Jurkat, Clone E6-1 (cell line): ENCODE measurements at regions not wholly inside any gene's neighbourhood (a gene's known extent, or its start where the extent isn't known, plus 50 kb on each side); places are given as distances from the start of the nearest gene placed in this dataset.
A peak's percentile ranks its signal among the peaks of the same experiment; 100 is the strongest.

ENCODE experiments used
- DNase-seq: peaks from one replicate; pipeline ENCODE4 v3.0.0-alpha.2; 2011; ENCODE audit warnings: low read depth, low spot score
- H3K4me3 ChIP-seq: 2 replicates; pipeline ENCODE4 v1.5.1; 2011; ENCODE audit warnings: mild to moderate bottlenecking, low read length, control low read depth, moderate library complexity

DNA sequence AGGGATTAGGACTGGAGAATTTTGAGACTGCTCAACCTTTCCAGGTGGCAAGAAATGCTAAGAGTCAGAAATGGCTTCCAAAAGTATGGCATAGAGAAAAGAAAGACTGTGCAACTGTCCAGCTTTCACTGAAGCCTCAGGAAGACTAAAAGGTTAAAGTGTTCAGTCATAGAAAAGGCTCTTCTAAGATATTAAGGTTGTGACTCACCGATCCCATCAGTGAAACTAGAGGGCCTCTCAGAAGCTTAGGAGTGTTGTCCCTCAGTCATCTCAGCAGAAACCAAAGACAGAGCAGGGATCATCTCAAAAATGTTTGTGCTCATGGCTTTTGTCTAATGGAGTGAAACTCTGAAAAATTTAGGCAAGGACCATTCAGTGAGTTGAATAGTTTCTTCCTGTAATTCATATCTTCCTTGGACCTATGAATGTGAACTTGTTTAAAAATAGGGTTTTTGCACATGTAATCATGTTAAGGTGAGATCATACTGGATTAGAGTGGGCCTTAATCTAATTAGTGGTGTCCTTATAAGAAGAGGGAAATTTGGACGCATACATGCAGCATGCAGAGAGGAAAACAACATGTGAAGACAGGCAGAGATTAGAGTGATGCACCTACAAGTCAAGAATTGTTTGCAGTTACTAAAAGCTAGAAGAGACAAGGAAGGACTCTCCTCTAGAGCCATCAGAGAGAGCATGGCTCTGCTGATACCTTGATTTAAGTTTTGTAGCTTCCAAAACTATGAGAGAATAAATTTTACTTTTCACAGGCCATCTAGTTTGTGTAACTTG, 71.3 kb downstream of the RPE65 start:
- no peak for DNase-seq
- H3K4me3 ChIP-seq, result no peak overlapping the region

DNA sequence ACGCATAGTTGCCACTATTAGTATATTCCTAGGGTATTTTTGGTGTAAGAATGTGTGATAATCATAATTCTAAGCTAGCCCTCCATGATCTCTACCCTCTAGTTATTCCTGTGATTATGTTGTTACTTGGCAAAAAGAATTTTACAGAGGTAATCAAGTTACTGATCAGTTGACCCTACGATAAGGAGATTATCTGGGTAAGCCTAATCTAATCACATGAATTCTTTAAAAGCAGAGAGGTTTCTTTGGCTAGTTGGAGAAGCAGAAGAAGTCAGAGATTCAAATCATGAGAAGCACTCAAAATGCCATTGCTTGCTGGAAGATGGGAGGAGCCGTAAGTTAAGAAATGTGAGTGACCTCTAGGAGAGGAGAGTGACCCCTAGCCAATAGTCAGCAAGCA, 72.7 kb downstream of the RPE65 start:
- DNase-seq, result no peak
- H3K4me3 ChIP-seq, result no peak overlapping the region

DNA sequence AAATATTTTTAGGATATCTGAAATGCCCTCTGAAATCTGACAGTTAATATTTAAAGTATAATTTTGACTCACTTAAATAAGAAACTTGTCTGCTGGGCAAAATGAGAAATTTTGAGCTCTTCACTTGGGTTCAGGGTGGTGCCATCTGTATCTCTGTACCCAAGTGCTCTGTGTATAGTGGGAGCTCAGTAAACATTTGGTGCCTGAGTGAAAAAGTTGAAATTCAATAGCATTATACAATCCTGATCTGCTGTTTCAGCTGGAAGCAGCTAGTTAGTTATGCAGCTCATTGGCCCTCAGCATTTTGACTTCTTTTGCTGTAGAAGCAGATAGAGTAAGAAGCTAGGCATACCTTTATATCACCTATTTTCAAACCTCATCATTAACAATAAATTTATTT, 73.3 kb downstream of the RPE65 start:
- no peak overlapping the region for H3K4me3 ChIP-seq
- DNase-seq, result no peak

DNA sequence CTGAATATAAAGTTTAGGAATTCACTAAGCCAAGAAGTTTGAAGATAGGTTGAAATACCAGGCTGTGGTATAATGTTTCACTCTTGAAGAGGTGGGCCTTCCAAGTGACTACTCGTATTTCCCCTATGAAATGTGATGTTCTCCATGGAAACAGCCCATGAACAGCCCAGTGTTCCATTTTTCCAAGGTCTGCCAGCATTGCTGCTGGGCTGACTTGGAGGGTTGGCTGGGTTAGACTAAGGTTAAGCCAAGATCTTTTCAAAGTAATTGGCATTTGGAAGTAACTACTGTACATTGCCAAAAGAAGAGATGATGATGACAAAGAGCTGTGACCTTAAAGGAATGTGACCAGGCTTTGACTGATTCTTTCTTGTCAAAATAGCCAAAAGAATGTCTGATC, 73.8 kb downstream of the RPE65 start:
- DNase-seq, result no peak
- no peak overlapping the region for H3K4me3 ChIP-seq

DNA sequence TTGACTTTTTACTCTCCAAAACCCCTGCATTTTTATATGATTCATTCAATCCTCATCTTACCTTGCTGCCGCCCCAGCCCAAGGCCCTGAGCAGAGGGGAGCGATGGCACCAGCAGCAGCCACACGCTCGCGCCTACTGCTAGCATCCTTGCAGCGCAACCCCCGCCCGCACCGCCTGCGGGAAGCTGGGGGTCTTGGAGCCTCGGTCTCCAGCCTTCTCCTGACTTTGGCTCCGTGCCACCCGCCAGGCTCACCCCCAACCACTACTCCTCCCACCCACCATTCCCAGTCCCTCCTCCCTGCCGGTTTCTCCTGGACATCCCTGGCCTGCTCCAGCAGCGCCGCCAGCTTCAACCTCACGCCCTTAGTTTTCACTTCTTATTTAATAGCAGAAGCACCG, 76.6 kb downstream of the RPE65 start:
- no peak overlapping the region for H3K4me3 ChIP-seq
- DNase-seq, result no peak

DNA sequence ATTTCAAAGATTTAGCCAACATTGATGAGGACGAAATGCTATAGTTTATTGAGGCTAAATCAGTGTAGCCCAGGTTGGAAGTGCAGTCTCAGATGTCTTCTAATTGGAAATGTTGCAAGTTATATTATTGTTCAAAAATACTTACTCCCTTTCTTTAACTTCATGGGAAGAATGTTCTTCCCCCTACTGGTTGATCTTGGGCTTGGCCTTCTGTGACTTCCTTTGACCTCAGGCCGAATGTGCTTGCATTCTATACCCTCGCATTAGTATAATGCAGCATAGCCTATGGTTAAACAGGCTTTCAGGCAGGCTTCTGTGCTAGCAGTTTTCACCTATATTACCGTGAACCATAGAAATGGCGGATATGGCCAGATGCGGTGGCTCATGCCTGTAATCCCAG, 77.3 kb downstream of the RPE65 start:
- no peak overlapping the region for H3K4me3 ChIP-seq
- no peak for DNase-seq

DNA sequence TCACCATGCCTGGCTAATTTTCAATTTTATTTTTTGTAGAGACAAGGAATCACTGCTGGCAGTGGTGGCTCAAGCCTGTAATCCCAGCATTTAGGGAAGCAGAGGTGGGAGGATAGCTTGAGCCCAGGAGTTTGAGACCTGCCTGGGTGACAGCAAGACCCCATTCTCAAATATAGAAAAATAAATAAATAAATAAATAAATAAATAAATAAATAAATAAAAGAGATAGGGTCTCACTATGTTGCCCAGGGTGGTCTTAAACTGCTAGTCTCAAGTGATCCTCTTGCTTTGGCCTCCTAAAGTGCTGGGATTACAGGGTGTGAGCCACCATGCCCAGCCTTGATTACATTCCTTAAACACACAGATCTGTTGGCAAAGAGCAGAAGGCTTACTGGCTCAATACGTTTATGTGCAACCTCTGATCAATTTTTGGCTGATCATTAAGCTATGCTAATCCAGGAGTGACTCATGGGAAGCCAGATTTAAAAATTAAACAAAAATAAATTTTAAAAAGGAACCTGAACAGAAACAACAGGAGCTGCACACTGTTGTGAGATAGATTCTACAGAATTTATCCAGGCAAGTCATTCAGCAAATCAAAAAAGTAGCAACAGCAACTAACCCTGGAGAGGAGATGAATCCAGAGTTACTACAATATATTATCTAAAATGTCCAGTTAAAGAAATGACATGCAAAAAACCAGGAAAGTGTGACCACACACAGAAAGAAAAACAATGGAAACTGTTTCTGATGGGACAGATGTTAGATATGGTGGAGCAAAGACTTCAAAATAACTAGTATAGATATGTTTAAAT, 79.4 kb downstream of the RPE65 start:
- no peak for DNase-seq
- H3K4me3 ChIP-seq, result no peak overlapping the region

DNA sequence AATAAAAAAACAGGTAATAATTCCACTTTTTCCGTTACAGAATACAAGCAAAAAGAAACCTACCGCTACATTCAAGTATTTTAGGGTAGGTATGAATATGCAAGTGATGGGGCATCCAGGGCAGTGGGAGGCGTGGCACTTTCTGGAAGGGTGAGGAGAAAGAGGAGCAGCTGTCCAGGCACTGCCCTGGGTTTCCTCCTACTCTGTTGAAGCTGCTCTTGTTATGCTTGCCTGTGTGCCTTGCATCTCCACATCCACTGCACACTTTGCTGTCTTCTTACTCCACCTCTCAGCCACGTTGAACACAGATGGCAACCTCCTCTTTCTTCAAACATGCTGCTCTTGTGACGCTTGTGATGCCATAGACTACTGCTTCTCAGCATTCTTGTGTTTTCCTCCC, 83.2 kb downstream of the RPE65 start:
- DNase-seq, result no peak
- no peak overlapping the region for H3K4me3 ChIP-seq

DNA sequence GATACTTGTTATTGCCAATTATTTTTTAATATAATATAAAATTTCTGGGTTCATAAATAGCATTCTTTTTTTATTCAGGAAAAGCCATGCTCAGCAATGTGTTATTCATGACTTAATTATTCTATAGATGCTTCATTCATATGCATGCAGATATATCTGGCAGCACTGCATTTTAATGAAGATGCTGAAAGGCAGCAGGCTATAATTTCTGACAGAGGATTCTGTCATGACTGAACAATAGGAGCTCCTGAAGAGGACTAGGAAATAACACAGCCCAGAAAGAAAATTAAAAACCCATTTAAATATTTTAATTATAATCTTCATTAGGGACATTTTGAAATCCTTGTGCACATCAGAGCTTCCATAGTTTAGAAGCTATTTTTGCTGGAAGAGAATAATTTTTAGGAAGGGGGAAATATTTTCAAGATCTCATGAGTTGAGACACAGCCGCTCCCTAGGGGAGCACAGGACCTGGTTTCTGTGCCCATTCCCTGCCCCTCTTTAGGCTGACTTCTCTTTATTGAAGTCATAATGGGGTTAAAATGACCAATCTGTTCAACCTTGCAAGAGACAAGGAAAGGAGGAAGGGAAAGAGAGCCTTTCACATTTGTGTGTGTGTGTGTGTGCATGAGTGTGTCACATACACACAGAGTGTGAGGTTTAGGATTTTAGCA, 83.9 kb downstream of the RPE65 start:
- DNase-seq, result no peak
- H3K4me3 ChIP-seq, result no peak overlapping the region

DNA sequence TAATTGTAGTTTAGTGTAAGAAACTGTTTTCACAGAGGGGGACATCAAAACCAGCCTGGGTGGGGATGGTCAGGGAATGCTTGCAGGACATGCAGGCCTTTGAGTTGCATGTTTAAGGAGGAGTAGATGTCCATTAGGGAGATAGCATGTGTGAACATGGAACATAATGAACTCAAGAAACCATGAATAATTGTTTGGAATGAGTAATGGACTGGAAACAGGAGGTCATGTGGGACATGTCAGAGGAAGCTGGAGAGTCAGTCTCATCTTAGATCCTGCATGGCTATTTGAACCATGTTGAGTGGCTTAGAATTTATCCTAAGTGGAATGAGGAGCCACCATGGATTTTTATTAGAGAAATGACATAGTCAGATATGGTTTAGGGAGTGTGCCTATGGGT, 86.4 kb downstream of the RPE65 start:
- H3K4me3 ChIP-seq, result no peak overlapping the region
- DNase-seq, result no peak

DNA sequence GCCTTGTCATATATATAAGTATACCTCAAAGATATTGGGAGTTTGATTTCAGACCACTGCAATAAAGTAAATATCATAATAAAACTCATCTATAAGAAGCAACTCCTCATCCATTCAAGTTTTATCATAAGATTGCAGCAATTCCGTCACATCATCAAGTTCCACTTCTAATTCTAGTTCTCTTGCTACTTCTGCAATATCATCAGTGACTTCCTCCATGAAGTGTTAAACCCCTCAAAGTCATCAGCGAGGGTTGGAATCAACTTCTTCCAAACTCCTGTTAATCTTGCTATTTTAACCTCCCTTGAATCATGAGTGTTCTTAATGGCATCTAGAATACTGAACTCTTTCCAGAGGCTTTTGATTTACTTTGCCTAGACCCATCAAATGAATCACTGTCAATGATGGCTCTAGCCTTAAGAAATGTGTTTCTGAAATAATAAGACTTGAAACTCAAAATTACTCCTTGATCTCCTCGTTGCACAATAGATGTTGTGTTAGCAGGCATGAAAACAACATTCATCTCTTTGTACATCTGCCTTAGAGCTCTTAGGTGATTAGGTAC, 88.3 kb downstream of the RPE65 start:
- DNase-seq, result no peak
- no peak overlapping the region for H3K4me3 ChIP-seq

DNA sequence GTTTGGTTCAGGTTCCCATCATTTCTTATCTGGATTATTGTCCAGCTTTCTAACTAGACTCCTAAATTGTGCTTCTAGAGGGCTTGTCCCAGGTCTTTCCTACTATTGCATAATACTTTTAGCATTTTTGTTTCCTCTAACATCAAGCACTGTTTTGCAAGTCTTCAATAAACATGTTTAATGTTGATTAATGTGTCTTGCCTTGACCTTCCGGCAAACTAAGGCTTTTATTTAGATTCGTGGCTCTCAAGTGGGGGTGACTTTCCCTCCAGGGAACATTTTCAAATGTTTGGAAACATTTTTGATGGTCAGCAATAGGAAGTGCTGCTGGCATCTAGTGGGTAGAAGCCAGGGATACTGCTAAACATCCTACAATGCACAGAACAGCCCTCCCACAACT, 90.7 kb downstream of the RPE65 start:
- no peak for DNase-seq
- H3K4me3 ChIP-seq, result no peak overlapping the region

DNA sequence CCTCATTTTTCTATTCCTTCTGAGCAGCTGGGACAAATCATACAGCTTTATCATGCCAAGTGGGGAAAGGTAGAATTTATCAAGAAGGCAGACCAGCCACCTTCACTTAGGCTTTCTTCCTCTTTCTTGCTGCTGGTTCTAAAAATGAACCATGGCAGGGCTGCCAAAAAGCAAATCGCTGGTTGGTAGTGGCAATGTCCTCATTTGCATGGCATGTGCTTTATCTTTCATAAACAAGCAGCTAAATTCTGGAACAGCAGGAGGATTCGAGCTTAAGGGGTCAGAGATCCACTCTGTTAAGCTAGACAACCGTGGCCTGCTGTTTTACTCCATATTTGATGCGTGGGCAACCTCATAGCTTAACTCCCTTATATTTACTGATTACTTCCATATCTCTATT, 91.3 kb downstream of the RPE65 start:
- DNase-seq, result no peak
- H3K4me3 ChIP-seq, result no peak overlapping the region

DNA sequence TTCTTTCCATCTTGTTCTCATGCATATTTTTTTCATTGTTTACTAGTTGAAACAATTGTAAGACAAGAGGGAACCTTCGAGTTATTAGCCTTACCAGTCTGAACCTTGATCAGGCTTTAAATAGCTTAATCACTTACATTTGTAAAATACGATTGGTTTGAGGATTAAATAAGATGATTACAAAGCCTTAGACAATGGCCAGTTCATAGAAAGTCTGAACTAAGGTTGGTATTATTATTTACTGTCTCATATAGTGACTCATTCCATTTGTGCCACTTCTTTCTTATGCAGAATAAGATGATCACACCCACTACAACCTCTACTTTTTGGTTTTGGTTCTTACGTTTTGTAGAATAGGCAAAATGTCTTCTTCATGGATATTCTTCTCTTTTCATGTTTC, 94.1 kb downstream of the RPE65 start:
- DNase-seq, result no peak
- no peak overlapping the region for H3K4me3 ChIP-seq

DNA sequence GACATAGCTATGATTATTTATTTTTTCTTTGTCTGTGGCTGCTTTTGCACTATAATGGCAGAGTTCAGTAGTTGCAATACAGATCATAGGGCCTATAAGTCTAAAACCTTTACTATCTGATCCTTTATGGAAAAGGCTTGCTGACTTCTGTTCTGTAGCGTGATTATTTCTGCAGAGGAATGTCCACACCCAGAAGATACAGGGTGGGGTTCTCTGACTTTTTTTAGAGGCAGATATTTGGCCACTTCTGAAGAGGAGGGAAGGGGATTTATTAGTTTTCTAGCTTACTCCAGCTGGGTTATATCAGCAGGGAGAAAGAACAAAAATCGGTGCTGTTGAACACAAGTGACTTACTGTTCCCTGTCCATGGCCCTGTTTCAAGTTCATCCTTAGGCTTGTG, 97.6 kb downstream of the RPE65 start:
- DNase-seq, result no peak
- H3K4me3 ChIP-seq, result no peak overlapping the region

DNA sequence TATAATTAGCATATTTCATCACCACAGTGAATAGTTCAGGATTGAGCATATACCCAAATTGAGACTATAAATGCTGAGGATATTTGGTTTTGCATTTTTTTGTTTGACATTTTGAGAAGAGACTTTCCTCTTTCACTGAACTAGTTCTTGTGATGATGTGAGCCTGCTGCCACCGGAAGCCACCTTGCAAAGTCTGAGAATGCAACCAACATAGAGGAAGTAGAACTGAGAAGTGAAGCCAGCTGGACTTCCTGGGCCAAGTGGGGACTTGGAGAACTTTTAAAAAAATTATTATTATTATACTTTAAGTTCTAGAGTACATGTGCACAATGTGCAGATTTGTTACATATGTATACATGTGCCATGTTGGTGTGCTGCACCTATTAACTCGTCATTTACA, 102.3 kb downstream of the RPE65 start:
- no peak overlapping the region for H3K4me3 ChIP-seq
- DNase-seq, result no peak

DNA sequence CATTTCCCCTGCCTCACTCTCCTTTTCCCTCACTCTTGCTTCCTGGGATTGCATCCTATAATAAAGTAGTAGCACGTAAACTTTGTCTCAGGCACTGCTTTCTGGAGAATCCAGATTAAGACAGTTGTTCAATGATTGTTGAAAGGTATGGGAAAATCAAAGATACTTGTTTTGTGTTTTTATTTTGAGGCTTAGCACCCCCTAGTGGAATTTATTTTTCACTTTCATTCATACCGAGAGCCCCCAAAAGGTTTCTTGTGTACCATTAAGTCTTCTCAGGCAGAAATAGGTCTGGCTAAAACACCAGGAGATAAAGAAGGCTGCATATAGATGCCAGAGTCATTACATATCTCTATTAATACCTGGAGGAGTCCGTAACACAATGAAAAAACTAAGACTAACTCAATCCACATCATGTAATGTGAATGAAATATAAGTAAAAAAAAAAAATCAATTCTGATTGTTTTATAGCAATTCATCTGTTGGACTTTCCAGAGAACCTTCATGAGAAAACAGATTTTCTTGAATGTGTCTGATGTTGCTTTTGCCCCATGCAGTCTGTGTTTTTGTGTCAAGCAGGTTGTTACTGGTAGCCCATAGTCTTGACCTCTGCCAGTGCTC, 103.5 kb downstream of the RPE65 start:
- H3K4me3 ChIP-seq, result no peak overlapping the region
- peak; percentile 35 for DNase-seq

DNA sequence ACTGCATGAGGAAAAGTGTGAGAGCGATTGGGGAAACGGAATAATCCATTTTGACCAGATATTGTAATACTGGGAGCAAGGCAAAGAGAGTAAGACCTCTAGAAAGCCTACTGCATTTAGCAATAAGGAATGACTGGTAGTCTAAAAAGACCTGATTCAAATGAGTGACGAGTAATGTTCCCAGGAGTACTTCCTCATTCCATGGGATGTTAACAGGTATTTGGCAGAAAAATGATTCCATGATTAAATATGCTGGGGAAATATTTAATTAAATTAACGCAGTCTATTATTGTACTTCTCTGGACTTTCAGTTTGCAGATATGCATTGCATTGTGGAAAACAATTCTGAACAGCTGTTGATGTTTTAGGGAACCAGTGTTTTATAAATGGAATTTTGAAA, 105.5 kb downstream of the RPE65 start:
- DNase-seq, result no peak
- H3K4me3 ChIP-seq, result no peak overlapping the region

DNA sequence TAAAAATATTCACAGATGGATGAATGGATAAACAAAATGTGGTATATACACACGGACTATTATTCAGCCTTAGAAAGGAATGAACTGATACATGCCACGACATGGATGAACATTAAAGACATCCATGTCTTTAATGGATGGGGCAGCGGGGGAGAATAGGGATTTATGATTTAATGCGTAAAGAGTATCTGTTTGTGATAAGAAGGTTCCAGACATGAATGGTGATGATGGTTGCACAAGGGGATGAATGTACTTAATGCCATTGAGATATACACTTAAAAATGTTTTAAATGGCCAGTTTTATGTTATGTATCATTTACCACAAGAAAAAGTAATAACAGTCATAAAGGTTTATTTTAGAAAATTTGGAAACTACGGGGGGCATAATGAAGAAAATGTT, 108.6 kb upstream of the WLS start:
- H3K4me3 ChIP-seq, result no peak overlapping the region
- DNase-seq, result no peak

DNA sequence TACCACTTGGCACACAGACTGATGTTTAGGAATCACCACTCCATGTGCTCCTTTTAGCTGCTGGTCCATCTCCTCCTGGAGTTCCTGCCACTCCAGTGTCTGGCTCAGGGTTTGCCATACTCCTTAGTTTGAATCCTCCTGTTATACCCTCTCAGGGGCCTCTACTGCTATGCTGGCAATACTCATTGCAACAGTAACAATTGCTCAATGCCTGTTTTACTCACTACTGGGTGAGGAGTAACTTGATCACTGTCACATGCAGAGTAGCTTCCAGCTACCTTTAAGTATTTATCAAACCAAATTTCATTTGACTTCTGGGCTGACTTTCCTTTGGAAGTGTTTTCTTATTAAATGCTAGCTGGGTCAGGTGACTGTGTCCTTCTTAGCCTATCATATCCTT, 107.2 kb upstream of the WLS start:
- no peak overlapping the region for H3K4me3 ChIP-seq
- no peak for DNase-seq
